GM12878 (cell line): ENCODE measurements at regions not wholly inside any gene's neighbourhood (a gene's known extent, or its start where the extent isn't known, plus 50 kb on each side); places are given as distances from the start of the nearest gene placed in this dataset.

Experiments
- ATAC-seq: fragments of 200-7000 bp; cut with Tn5 transposase; 3 replicates; pipeline ENCODE4 v1.9.1; 2020; ENCODE audit warnings: mild to moderate bottlenecking, moderate library complexity
- BruUV-seq: library from RNA; stranded (reverse); fragments of 400-500 nt; replicated peaks from 2 replicates; lab custom pipeline; 2021; lab: Mats Ljungman, UMichigan
- CTCF ChIA-PET: fragments of 300-600 bp; sonication (Branson Sonifier 250); formaldehyde crosslinking; extraction: SDS; loops from one replicate; lab custom pipeline; 2021; ENCODE audit warnings: inconsistent platforms; lab: Yijun Ruan, JAX
- POLR2A ChIA-PET: fragments of 350-600 bp; formaldehyde crosslinking; extraction: SDS; loops from one replicate; lab custom pipeline; 2021; ENCODE audit warnings: inconsistent platforms; lab: Charles Lee
- RAD21 ChIA-PET: fragments of 300-600 bp; sonication (Branson Sonifier 250); formaldehyde crosslinking; loops from one replicate; lab custom pipeline; 2023; ENCODE audit warnings: antibody characterized with exemption; ENCODE audit not compliant: unreplicated experiment; lab: Charles Lee
- SMC1A ChIA-PET: fragments of 300-600 bp; sonication (Branson Sonifier 250); formaldehyde crosslinking; loops from one replicate; lab custom pipeline; 2023; ENCODE audit not compliant: unreplicated experiment, uncharacterized antibody; lab: Charles Lee
- DNase-seq: peaks from one replicate; pipeline ENCODE4 v3.0.0-alpha.2; 2011; ENCODE audit warnings: low read depth, low spot score
- FAIRE-seq: peaks from 3 replicates; lab custom pipeline; 2011; peaks lifted over from hg19 to GRCh38; lab: Jason Lieb, UNC
- H2AFZ ChIP-seq: 2 replicates; pipeline ENCODE4 v1.6.0; 2011; ENCODE audit warnings: low read depth, low read length, control low read depth; ENCODE audit not compliant: control insufficient read depth
- H3K27ac ChIP-seq: 2 replicates; pipeline ENCODE4 v1.5.1; 2011; ENCODE audit warnings: control low read depth; ENCODE audit not compliant: control insufficient read depth, insufficient read depth
- H3K27me3 ChIP-seq, 2 experiments: replicated peaks in 1 of 2; 2 replicates each; pipeline versions ENCODE4 v1.6.0 to v1.6.1; 2011; ENCODE audit warnings: low read length in 1 of 2; ENCODE audit not compliant: control insufficient read depth in 2 of 2, insufficient read depth in 2 of 2
- H3K36me3 ChIP-seq, 2 experiments: 2 replicates each; pipeline ENCODE4 v1.5.1; 2011; ENCODE audit warnings: low read length in 1 of 2; ENCODE audit not compliant: control insufficient read depth in 2 of 2, insufficient read depth in 2 of 2
- H3K4me1 ChIP-seq: 2 replicates; pipeline ENCODE4 v1.6.1; 2011; ENCODE audit warnings: mild to moderate bottlenecking, low read length, moderate library complexity, mixed read lengths; ENCODE audit not compliant: control insufficient read depth, insufficient read depth
- H3K4me2 ChIP-seq: 2 replicates; pipeline ENCODE4 v1.6.0; 2011; ENCODE audit warnings: control low read depth; ENCODE audit not compliant: control insufficient read depth, insufficient read depth
- H3K4me3 ChIP-seq: fragments of 200-600 bp; sonication (generic); 2 replicates; pipeline ENCODE4 v1.5.1; 2016
- H3K79me2 ChIP-seq: 2 replicates; pipeline ENCODE4 v1.6.0; 2011; ENCODE audit warnings: low read length; ENCODE audit not compliant: control insufficient read depth, insufficient read depth
- H3K9ac ChIP-seq: 2 replicates; pipeline ENCODE4 v1.8.0; 2011; ENCODE audit warnings: low read length, control low read depth, mixed read lengths; ENCODE audit not compliant: control insufficient read depth, insufficient read depth
- H3K9me3 ChIP-seq: replicated peaks from 3 replicates; pipeline ENCODE4 v1.5.1; 2011; ENCODE audit warnings: mild to moderate bottlenecking, low read length; ENCODE audit not compliant: control insufficient read depth, insufficient read depth
- H4K20me1 ChIP-seq: 2 replicates; pipeline ENCODE4 v1.6.0; 2011; ENCODE audit not compliant: control insufficient read depth, insufficient read depth
- ATF2 ChIP-seq: IDR thresholded peaks from 2 replicates; pipeline ENCODE4 v1.6.1; 2012; ENCODE audit warnings: low read length, inconsistent platforms
- ATF3 ChIP-seq: IDR thresholded peaks from 2 replicates; pipeline ENCODE4 v1.6.1; 2011; ENCODE audit warnings: low read depth, mild to moderate bottlenecking, low read length, moderate library complexity, borderline replicate concordance; ENCODE audit errors: extremely low read depth
- CHD2 ChIP-seq: IDR thresholded peaks from 2 replicates; pipeline ENCODE4 v1.6.1; 2011; ENCODE audit warnings: low read depth, low read length, improper control_type of control experiment, borderline replicate concordance
- GABPA ChIP-seq: IDR thresholded peaks from 2 replicates; pipeline ENCODE4 v1.6.1; 2014; ENCODE audit warnings: antibody characterized with exemption, low read depth, mild to moderate bottlenecking, inconsistent platforms
- HDAC2 ChIP-seq: fragments of 200-600 bp; sonication (generic); IDR thresholded peaks from 2 replicates; pipeline ENCODE4 v1.6.1; 2017
- JUND ChIP-seq: IDR thresholded peaks from 2 replicates; pipeline ENCODE4 v1.6.1; 2012; ENCODE audit warnings: low read depth, mild to moderate bottlenecking, low read length, improper control_type of control experiment, moderate library complexity
- NBN ChIP-seq: fragments of 450-650 bp; IDR thresholded peaks from 2 replicates; pipeline ENCODE4 v1.6.1; 2016
- POLR2AphosphoS2 ChIP-seq: IDR thresholded peaks from 2 replicates; pipeline ENCODE4 v1.6.1; 2011; ENCODE audit warnings: low read depth, mild to moderate bottlenecking, low read length, improper control_type of control experiment, moderate library complexity
- RCOR1 ChIP-seq: conservative IDR thresholded peaks from 2 replicates; pipeline ENCODE4 v1.6.1; 2012; ENCODE audit warnings: low read depth, low read length, improper control_type of control experiment
- TCF12 ChIP-seq: IDR thresholded peaks from 2 replicates; pipeline ENCODE4 v1.6.1; 2011; ENCODE audit warnings: low read depth, mild to moderate bottlenecking, low read length
- USF1 ChIP-seq: IDR thresholded peaks from 2 replicates; pipeline ENCODE4 v1.6.1; 2011; ENCODE audit warnings: borderline replicate concordance, low read depth, mild to moderate bottlenecking, moderate library complexity, mixed read lengths, low read length; ENCODE audit not compliant: insufficient read depth; ENCODE audit errors: extremely low read length
- ZBED1 ChIP-seq: IDR thresholded peaks from 2 replicates; pipeline ENCODE4 v1.6.1; 2016; ENCODE audit warnings: borderline replicate concordance
- ZNF207 ChIP-seq: fragments of 450-650 bp; IDR thresholded peaks from 2 replicates; pipeline ENCODE4 v1.6.1; 2014; ENCODE audit warnings: antibody characterized with exemption, mild to moderate bottlenecking, borderline replicate concordance
- WGBS: methylation state at CpG from one replicate; pipeline ENCODE4 v1.1.6; 2016; ENCODE audit warnings: low lambda C conversion rate; ENCODE audit not compliant: insufficient replicate concordance, insufficient coverage; ENCODE audit errors: missing lambda C conversion rate; 5-methylcytosine and 5-hydroxymethylcytosine counted together
- in situ Hi-C: fragments of 300-500 bp; cut with MboI; formaldehyde crosslinking; loops from 9 replicates; pipeline ENCODE4 v1.14.3; 2018; ENCODE audit warnings: mixed read lengths
- intact Hi-C: fragments of 100-400 bp; cut with micrococcal nuclease; formaldehyde crosslinking; loops from one replicate; pipeline ENCODE4 v1.14.2; 2022; ENCODE audit not compliant: unreplicated experiment
- TF ChIP-seq, protein P1 (sequence below): IDR thresholded peaks from 2 replicates; pipeline ENCODE4 v1.6.1; 2012; ENCODE audit warnings: low read depth, low read length, improper control_type of control experiment
- TF ChIP-seq, protein P2 (sequence below): fragments of 450-650 bp; IDR thresholded peaks from 2 replicates; pipeline ENCODE4 v1.6.1; 2016; ENCODE audit warnings: mild to moderate bottlenecking

- no peak for FAIRE-seq
- Histone ChIP-seq H2AFZ (no peak overlapping the region), H3K4me1 (peaks cover 6% of the 10 kb centered on the region), H3K9me3 (peaks cover 5% of the 10 kb centered on the region; the same call in 2 of the 3 replicates), H3K4me3 (no peak overlapping the region), H3K79me2 (no peaks in the 10 kb centered on the region), H3K9ac (no peak overlapping the region), H4K20me1 (no peaks in the 10 kb centered on the region), H3K27ac (no peak overlapping the region), H3K4me2 (no peak overlapping the region), H3K27me3 (no peaks in the 10 kb centered on the region), H3K36me3 (no peaks in the 10 kb centered on the region)
- ChIA-PET CTCF (no interaction called here), POLR2A (no interaction called here), RAD21 (no interaction called here), SMC1A (no interaction called here)
- DNase-seq: no peak
- intact Hi-C loops (no loop called here), in situ Hi-C loops (no loop called here)
- no peak for ATAC-seq
- 86% methylated on average over 5 of the region's 5 CpGs for WGBS
- BruUV-seq: no TSS peak
- TF ChIP-seq, protein P1, sequence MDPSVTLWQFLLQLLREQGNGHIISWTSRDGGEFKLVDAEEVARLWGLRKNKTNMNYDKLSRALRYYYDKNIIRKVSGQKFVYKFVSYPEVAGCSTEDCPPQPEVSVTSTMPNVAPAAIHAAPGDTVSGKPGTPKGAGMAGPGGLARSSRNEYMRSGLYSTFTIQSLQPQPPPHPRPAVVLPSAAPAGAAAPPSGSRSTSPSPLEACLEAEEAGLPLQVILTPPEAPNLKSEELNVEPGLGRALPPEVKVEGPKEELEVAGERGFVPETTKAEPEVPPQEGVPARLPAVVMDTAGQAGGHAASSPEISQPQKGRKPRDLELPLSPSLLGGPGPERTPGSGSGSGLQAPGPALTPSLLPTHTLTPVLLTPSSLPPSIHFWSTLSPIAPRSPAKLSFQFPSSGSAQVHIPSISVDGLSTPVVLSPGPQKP: no peak
- TF ChIP-seq GABPA: 0 out of 2 replicates have a peak, but pooled peaks have one; percentile 21
- TF ChIP-seq, all 136 proteins: peak for 1
These were observed 143.3 kb upstream of the RFLNA start for GRCh38 chr12:124151583-124151982.

DNA sequence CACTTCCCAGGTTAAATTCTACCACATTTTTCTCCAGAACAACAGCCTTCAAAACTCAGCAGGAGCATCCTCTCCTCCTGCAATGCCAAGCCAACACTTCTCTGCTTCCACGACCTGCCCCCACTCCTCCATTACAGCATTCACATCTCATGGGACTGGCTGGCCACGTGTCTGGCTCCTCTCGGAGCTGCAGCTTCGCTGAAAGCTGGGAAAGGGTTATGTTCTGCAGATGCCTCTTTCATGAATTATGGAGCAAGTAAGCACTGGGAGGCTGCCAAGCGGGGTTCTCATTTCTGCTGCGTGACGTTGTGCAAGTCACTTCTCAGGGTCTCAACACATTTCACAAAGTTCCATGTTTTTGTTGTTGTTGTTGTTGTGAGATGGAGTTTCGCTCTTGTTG, 142.2 kb upstream of the RFLNA start:
- BruUV-seq: no TSS peak
- SMC1A ChIA-PET: no interaction called here
- DNase-seq (no peak), ATAC-seq (no peak), FAIRE-seq (no peak)
- Histone ChIP-seq H3K4me2 (no peak overlapping the region), H2AFZ (no peak overlapping the region), H3K9ac (no peak overlapping the region), H3K79me2 (no peaks in the 10 kb centered on the region), H3K36me3 (no peaks in the 10 kb centered on the region), H3K9me3 (peaks cover 5% of the 10 kb centered on the region; the same call in 2 of the 3 replicates), H4K20me1 (no peaks in the 10 kb centered on the region), H3K27me3 (no peaks in the 10 kb centered on the region), H3K27ac (no peak overlapping the region), H3K4me1 (no peaks in the 10 kb centered on the region), H3K4me3 (no peak overlapping the region)
- CTCF ChIA-PET: no interaction called here
- in situ Hi-C loops (no loop called here), intact Hi-C loops (no loop called here)
- RAD21 ChIA-PET: no interaction called here
- POLR2A ChIA-PET: no interaction called here
- 70% methylated on average over 8 of the region's 8 CpGs for WGBS
- TF ChIP-seq HDAC2: no peak
- TF ChIP-seq JUND: no peak
- no peak for TF ChIP-seq TCF12
- TF ChIP-seq NBN: no peak
- TF ChIP-seq POLR2AphosphoS2: no peak
- TF ChIP-seq, protein P2, sequence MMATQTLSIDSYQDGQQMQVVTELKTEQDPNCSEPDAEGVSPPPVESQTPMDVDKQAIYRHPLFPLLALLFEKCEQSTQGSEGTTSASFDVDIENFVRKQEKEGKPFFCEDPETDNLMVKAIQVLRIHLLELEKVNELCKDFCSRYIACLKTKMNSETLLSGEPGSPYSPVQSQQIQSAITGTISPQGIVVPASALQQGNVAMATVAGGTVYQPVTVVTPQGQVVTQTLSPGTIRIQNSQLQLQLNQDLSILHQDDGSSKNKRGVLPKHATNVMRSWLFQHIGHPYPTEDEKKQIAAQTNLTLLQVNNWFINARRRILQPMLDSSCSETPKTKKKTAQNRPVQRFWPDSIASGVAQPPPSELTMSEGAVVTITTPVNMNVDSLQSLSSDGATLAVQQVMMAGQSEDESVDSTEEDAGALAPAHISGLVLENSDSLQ: no peak
- no peak for TF ChIP-seq USF1
- no peak for TF ChIP-seq CHD2
- TF ChIP-seq ZNF207: no peak
- TF ChIP-seq ZBED1: no peak
- TF ChIP-seq RCOR1: no peak
- TF ChIP-seq ATF2: no peak
- TF ChIP-seq ATF3: no peak
